CD4-positive, alpha-beta memory T cell (primary cell): ENCODE measurements at regions not wholly inside any gene's neighbourhood (a gene's known extent, or its start where the extent isn't known, plus 50 kb on each side); places are given as distances from the start of the nearest gene placed in this dataset.

Experiments
- CTCF ChIA-PET: fragments of 350-600 bp; sonication (Branson Sonifier 250); formaldehyde crosslinking; loops from one replicate; lab custom pipeline; 2021; ENCODE audit warnings: inconsistent platforms; ENCODE audit not compliant: partially characterized antibody; lab: Charles Lee
- POLR2A ChIA-PET: fragments of 350-600 bp; sonication (Branson Sonifier 250); formaldehyde crosslinking; loops from one replicate; lab custom pipeline; 2021; ENCODE audit not compliant: partially characterized antibody; lab: Charles Lee
- DNase-seq, 5 donors: peaks; one replicate each; pipeline versions ENCODE4 v3.0.0 to v3.0.0-alpha.2; 2020 to 2022; ENCODE audit warnings: mixed read lengths in 1 of 5
- H3K27ac ChIP-seq: one replicate; pipeline ENCODE4 v1.7.0; 2013; ENCODE audit warnings: low read depth, low read length
- H3K27me3 ChIP-seq: 2 replicates; pipeline ENCODE4 v1.7.0; 2013; ENCODE audit warnings: mild to moderate bottlenecking, low read length, moderate library complexity; ENCODE audit not compliant: insufficient read depth
- H3K36me3 ChIP-seq: 2 replicates; pipeline ENCODE4 v1.7.0; 2013; ENCODE audit warnings: mild to moderate bottlenecking, low read length, moderate library complexity; ENCODE audit not compliant: insufficient read depth
- H3K4me1 ChIP-seq: 2 replicates; pipeline ENCODE4 v1.7.0; 2013; ENCODE audit warnings: mild to moderate bottlenecking, low read length, moderate library complexity; ENCODE audit not compliant: insufficient read depth
- H3K4me3 ChIP-seq, 2 donors: one replicate each; pipeline ENCODE4 v1.7.0; 2013; ENCODE audit warnings: low read length in 2 of 2, mild to moderate bottlenecking in 1 of 2
- H3K9me3 ChIP-seq, 2 donors: one replicate each; pipeline ENCODE4 v1.7.0; 2013; ENCODE audit warnings: low read length in 2 of 2, control low read depth in 1 of 2; ENCODE audit not compliant: control insufficient read depth in 1 of 2
- H3K27ac Mint-ChIP-seq, 7 donors: one replicate each; pipeline ENCODE4 v1.8.0; 2020 to 2021; ENCODE audit warnings: mixed read lengths in 7 of 7, mild to moderate bottlenecking in 6 of 7, inconsistent platforms in 3 of 7, moderate library complexity in 3 of 7
- H3K27me3 Mint-ChIP-seq, 2 donors: one replicate each; pipeline ENCODE4 v1.8.0; 2020 to 2021; ENCODE audit warnings: mixed read lengths in 2 of 2
- H3K36me3 Mint-ChIP-seq, 2 donors: one replicate each; pipeline ENCODE4 v1.8.0; 2020 to 2021; ENCODE audit warnings: mixed read lengths in 2 of 2, inconsistent platforms in 1 of 2, mild to moderate bottlenecking in 1 of 2
- H3K4me1 Mint-ChIP-seq, 4 donors: one replicate each; pipeline ENCODE4 v1.8.0; 2020 to 2021; ENCODE audit warnings: mixed read lengths in 4 of 4, mild to moderate bottlenecking in 1 of 4
- H3K4me3 Mint-ChIP-seq, 8 donors: one replicate each; pipeline ENCODE4 v1.8.0; 2020 to 2021; ENCODE audit warnings: mixed read lengths in 8 of 8, mild to moderate bottlenecking in 7 of 8, moderate library complexity in 6 of 8, inconsistent platforms in 3 of 8
- H3K9me3 Mint-ChIP-seq, 8 donors: one replicate each; pipeline ENCODE4 v1.8.0; 2020 to 2021; ENCODE audit warnings: mixed read lengths in 8 of 8, mild to moderate bottlenecking in 5 of 8, inconsistent platforms in 3 of 8, moderate library complexity in 1 of 8
- intact Hi-C: fragments of 100-400 bp; cut with micrococcal nuclease; formaldehyde crosslinking; loops from one replicate; pipeline ENCODE4 v1.15.1; 2023

GRCh38 chr18:77984833-77985232 is 735.2 kb downstream of the GALR1 start:
- Histone ChIP-seq H3K27ac (no peak overlapping the region), H3K9me3 (no peaks in the 10 kb centered on the region), H3K36me3 (no peaks in the 10 kb centered on the region), H3K27me3 (no peaks in the 10 kb centered on the region), H3K4me3 (no peak overlapping the region), H3K4me1 (no peaks in the 10 kb centered on the region)
- DNase-seq: no peak
- Mint-ChIP-seq H3K27ac (no peak overlapping the region), H3K9me3 (peaks cover 0 to 5% (median under 1%) of the 10 kb centered on the region in 8 donors), H3K4me3 (no peak overlapping the region), H3K4me1 (no peaks in the 10 kb centered on the region), H3K36me3 (no peaks in the 10 kb centered on the region), H3K27me3 (no peaks in the 10 kb centered on the region)
- ChIA-PET POLR2A (no interaction called here), CTCF (no interaction called here)
- intact Hi-C loops: no loop called here

GRCh38 chr18:77985526-77986281 is 736.1 kb downstream of the GALR1 start:
- H3K9me3 Mint-ChIP-seq: peaks cover 0 to 3% (median under 1%) of the 10 kb centered on the region in 8 donors
- ChIA-PET POLR2A (no interaction called here), CTCF (no interaction called here)
- H3K27me3 Mint-ChIP-seq: no peaks in the 10 kb centered on the region
- Histone ChIP-seq H3K4me1 (no peaks in the 10 kb centered on the region), H3K27ac (no peak overlapping the region), H3K36me3 (no peaks in the 10 kb centered on the region), H3K4me3 (no peak overlapping the region), H3K9me3 (no peaks in the 10 kb centered on the region), H3K27me3 (no peaks in the 10 kb centered on the region)
- H3K36me3 Mint-ChIP-seq: no peaks in the 10 kb centered on the region
- intact Hi-C loops: no loop called here
- DNase-seq: no peak
- H3K27ac Mint-ChIP-seq: no peak overlapping the region
- no peak overlapping the region for H3K4me3 Mint-ChIP-seq
- H3K4me1 Mint-ChIP-seq: no peaks in the 10 kb centered on the region

GRCh38 chr18:77990131-77990530 is 740.5 kb downstream of the GALR1 start:
- H3K4me1 ChIP-seq: no peaks in the 10 kb centered on the region
- H3K27ac ChIP-seq: no peak overlapping the region
- no peaks in the 10 kb centered on the region for H3K27me3 Mint-ChIP-seq
- no peaks in the 10 kb centered on the region for H3K4me1 Mint-ChIP-seq
- H3K36me3 ChIP-seq: no peaks in the 10 kb centered on the region
- DNase-seq: no peak
- H3K4me3 Mint-ChIP-seq: no peak overlapping the region
- ChIA-PET POLR2A (no interaction called here), CTCF (no interaction called here)
- peaks cover 0 to 7% (median under 1%) of the 10 kb centered on the region in 8 donors for H3K9me3 Mint-ChIP-seq
- intact Hi-C loops: no loop called here
- no peaks in the 10 kb centered on the region for H3K9me3 ChIP-seq
- no peaks in the 10 kb centered on the region for H3K27me3 ChIP-seq
- no peak overlapping the region for H3K4me3 ChIP-seq
- no peak overlapping the region for H3K27ac Mint-ChIP-seq
- no peaks in the 10 kb centered on the region for H3K36me3 Mint-ChIP-seq

- Mint-ChIP-seq H3K27ac (no peak overlapping the region), H3K27me3 (no peaks in the 10 kb centered on the region), H3K4me3 (no peak overlapping the region), H3K9me3 (peaks cover 0 to 7% (median 2%) of the 10 kb centered on the region in 8 donors), H3K4me1 (no peaks in the 10 kb centered on the region), H3K36me3 (no peaks in the 10 kb centered on the region)
- Histone ChIP-seq H3K27ac (no peak overlapping the region), H3K36me3 (no peaks in the 10 kb centered on the region), H3K9me3 (no peaks in the 10 kb centered on the region), H3K4me3 (no peak overlapping the region), H3K27me3 (no peaks in the 10 kb centered on the region), H3K4me1 (no peaks in the 10 kb centered on the region)
- intact Hi-C loops: no loop called here
- ChIA-PET POLR2A (no interaction called here), CTCF (no interaction called here)
- DNase-seq: no peak
Observed at GRCh38 chr18:77990901-77991300, 741.3 kb downstream of the GALR1 start.

DNA sequence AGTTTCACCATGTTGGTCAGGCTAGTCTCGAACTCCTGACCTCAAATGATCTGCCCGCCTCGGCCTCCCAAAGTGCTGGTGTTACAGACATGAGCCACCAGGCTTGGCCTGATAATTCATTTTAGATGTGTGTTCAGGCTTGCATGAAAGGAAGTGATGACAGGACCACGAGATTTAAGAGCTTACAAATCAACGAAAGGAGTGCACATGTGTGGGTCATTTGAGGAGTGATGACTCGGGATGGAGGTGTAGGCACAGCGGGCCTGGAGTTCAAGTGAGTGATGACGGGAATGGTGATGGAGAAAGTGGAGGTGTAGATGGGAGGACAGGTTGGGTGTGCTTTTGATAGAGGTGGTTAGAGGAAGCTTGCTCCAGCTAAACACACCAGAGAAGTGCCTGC is 742.4 kb downstream of the GALR1 start:
- H3K4me3 ChIP-seq: no peak overlapping the region
- Mint-ChIP-seq H3K36me3 (no peaks in the 10 kb centered on the region), H3K27me3 (no peaks in the 10 kb centered on the region), H3K4me1 (no peaks in the 10 kb centered on the region), H3K27ac (peak overlapping the region in 1 of 7 donors; percentile 6), H3K9me3 (peaks cover 0 to 7% (median 2%) of the 10 kb centered on the region in 8 donors), H3K4me3 (no peak overlapping the region)
- no peak for DNase-seq
- H3K36me3 ChIP-seq: no peaks in the 10 kb centered on the region
- H3K9me3 ChIP-seq: no peaks in the 10 kb centered on the region
- no peak overlapping the region for H3K27ac ChIP-seq
- no peaks in the 10 kb centered on the region for H3K4me1 ChIP-seq
- POLR2A ChIA-PET: no interaction called here
- CTCF ChIA-PET: no interaction called here
- intact Hi-C loops: no loop called here
- no peaks in the 10 kb centered on the region for H3K27me3 ChIP-seq

DNA sequence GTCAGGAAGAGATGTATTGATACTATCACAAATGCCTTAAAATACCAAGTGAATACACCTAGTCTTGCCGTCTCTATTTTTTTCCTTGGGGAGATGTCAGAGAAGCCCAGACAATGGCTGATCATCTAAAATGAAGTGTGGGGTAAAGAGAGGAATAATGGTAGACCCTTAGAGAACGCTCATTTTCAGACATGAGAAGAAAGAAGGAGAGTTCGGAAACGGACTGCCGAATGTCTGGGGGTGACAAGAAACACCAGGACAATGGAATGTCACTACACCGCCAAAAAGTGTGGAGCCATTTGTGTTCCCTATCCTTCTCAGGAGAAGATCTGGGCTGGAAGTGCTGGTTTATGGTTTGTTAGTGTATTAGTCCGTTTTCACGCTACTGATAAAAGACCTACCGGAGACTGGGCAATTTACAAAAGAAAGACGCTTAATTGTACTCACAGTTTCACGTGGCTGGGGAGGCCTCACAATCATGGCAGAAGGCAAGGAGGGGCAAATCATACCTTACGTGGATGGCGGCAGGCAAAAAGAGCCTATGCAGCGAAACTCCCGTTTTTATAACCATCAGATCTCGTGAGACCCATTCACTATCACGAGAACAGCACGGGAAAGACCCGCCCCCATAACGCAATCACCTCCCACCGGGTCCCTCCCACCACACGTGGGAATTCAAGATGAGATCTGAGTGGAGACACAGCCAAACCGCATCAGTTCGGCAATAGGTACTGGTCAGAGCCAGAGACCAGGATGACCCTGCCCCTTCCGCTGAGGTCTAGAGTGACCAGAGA is 743.7 kb downstream of the GALR1 start:
- intact Hi-C loops: no loop called here
- Mint-ChIP-seq H3K9me3 (peaks cover 0 to 7% (median under 1%) of the 10 kb centered on the region in 8 donors), H3K4me3 (no peak overlapping the region), H3K27me3 (no peaks in the 10 kb centered on the region), H3K36me3 (no peaks in the 10 kb centered on the region), H3K4me1 (no peaks in the 10 kb centered on the region), H3K27ac (no peak overlapping the region)
- ChIA-PET POLR2A (no interaction called here), CTCF (no interaction called here)
- no peaks in the 10 kb centered on the region for H3K27me3 ChIP-seq
- no peak overlapping the region for H3K4me3 ChIP-seq
- no peak for DNase-seq
- H3K4me1 ChIP-seq: no peaks in the 10 kb centered on the region
- no peak overlapping the region for H3K27ac ChIP-seq
- no peaks in the 10 kb centered on the region for H3K9me3 ChIP-seq
- H3K36me3 ChIP-seq: no peaks in the 10 kb centered on the region

DNA sequence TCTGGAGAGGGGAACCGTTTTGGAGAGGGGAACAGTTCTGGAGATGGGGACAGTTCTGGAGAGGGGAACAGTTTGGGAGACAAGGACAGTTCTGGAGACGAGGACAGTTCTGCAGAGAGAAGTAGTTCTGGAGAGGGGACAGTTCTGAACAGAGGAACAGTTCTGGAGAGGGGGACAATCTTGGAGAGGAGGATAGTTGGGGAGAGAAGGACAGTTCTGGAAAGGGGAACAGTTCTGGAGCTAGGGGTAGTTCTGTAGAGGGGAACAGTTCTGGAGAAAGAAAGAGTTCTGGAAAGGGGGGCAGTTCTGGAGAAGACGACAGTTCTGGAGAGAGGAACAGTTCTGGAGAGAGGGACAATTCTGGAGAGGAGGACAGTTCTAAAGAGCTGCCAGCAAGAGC is 745.9 kb downstream of the GALR1 start:
- Mint-ChIP-seq H3K4me3 (no peak overlapping the region), H3K27me3 (no peaks in the 10 kb centered on the region), H3K27ac (no peak overlapping the region), H3K9me3 (peaks cover 0 to 11% (median 6%) of the 10 kb centered on the region in 8 donors), H3K36me3 (no peaks in the 10 kb centered on the region), H3K4me1 (no peaks in the 10 kb centered on the region)
- Histone ChIP-seq H3K36me3 (no peaks in the 10 kb centered on the region), H3K4me1 (no peaks in the 10 kb centered on the region), H3K27ac (no peak overlapping the region), H3K9me3 (no peaks in the 10 kb centered on the region), H3K27me3 (no peaks in the 10 kb centered on the region), H3K4me3 (no peak overlapping the region)
- intact Hi-C loops: no loop called here
- CTCF ChIA-PET: no interaction called here
- DNase-seq: no peak
- POLR2A ChIA-PET: no interaction called here
